AG09319 (cell line): ENCODE measurements at regions not wholly inside any gene's neighbourhood (a gene's known extent, or its start where the extent isn't known, plus 50 kb on each side); places are given as distances from the start of the nearest gene placed in this dataset.

Experiments
- DNase-seq: peaks from one replicate; pipeline ENCODE4 v3.0.0-alpha.2; 2010; ENCODE audit warnings: low read depth; ENCODE audit errors: extremely low read depth
- CTCF ChIP-seq: IDR thresholded peaks from 2 replicates; pipeline ENCODE4 v1.5.1; 2011; ENCODE audit warnings: low read depth, mild to moderate bottlenecking, inconsistent platforms, low read length, moderate library complexity

GRCh38 chr1:56396581-56396980 lies 182.8 kb downstream of the PLPP3 start:
- no peak for DNase-seq
- TF ChIP-seq CTCF = no peak

- TF ChIP-seq CTCF = no peak
- no peak for DNase-seq
Measured at GRCh38 chr1:56395776-56396175, 183.6 kb downstream of the PLPP3 start.

- no peak for TF ChIP-seq CTCF
- no peak for DNase-seq
Measured at GRCh38 chr1:56394298-56394697, 185.1 kb downstream of the PLPP3 start.

- no peak for DNase-seq
- no peak for TF ChIP-seq CTCF
Measured at GRCh38 chr1:56390934-56391731, 188.2 kb downstream of the PLPP3 start.

GRCh38 chr1:56390232-56390867 lies 189.0 kb downstream of the PLPP3 start:
- DNase-seq = no peak
- no peak for TF ChIP-seq CTCF

- no peak for TF ChIP-seq CTCF
- DNase-seq = no peak
Measured at GRCh38 chr1:56389813-56390212, 189.6 kb downstream of the PLPP3 start.

GRCh38 chr1:56387071-56387740 lies 192.2 kb downstream of the PLPP3 start:
- TF ChIP-seq CTCF = no peak
- DNase-seq = no peak
